ENCODE measurements at regions not wholly inside any gene's neighbourhood (a gene's known extent, or its start where the extent isn't known, plus 50 kb on each side); places are given as distances from the start of the nearest gene placed in this dataset.

DNA sequence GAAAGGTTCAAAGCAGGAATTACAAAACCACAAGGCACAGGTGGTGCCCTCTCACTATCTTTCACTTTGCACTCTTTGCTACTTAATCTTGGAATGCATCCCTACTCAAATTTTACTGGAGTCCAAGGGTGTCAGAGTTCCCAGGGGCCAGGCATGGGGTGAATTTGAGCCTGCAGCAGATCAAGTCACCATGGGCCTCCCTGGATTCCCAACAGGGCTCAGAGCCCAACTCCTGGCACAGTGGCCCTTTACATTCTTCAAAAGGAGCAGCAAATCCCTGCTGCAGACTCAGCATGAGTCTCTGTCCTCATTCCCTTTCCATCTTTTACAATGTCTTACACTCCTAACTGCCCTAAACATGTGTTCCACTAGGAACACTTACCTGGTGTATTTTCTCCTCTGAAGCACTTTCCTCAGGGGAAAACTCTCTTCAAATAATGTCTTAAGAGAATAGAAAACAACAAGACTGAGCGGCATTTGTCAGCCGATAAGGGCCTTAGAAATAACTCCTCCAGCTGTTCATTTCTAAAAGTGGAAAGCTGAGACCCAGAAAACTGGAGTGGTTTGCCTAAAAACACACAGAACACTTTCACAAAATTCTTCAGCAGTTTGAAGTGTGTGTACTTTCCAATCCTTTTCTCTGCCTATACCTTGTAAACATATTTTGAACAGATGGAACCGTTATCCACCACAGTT is 596.0 kb downstream of the INSC start (continued):
- TF ChIP-seq REST (IDR thresholded peaks at IDR 0.05; ENCODE audit: low read depth) (no peak), RAD21 (IDR thresholded peaks at IDR 0.05; ENCODE audit: low read depth) (no peak), ELF1 (IDR thresholded peaks at IDR 0.05; ENCODE audit: borderline replicate concordance, low read depth) (no peak), SRF (IDR thresholded peaks at IDR 0.05; ENCODE audit: low read depth) (no peak), ZBTB33 (IDR thresholded peaks at IDR 0.05; ENCODE audit: extremely low read depth, insufficient replicate concordance, low read length) (no peak), EZH2 (IDR thresholded peaks at IDR 0.05) (no peak)

DNA sequence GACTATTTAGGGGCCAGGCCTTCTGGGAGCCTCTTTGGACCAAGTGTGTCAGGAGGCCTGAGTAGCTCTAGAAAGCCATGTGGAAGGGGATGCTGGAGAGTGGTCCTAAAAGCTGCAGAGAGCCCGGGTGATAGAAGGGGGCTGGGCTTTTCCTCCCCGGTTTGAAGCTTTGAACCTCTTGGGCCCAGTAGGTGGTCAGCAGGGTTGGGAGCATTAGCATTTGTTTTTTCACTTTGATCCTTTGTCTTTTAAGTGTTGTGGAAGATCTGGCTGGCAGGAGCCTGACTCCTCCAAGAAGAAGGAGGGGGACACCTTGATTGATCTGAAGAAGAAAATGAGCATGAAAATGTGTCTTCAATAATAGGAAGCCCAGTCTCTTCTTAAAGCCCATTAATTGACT is 596.6 kb downstream of the INSC start:
- ATAC-seq (no peak), DNase-seq (ENCODE audit: low read depth, low spot score) (no peak)
- Histone ChIP-seq H3K4me3 (replicated peaks in 1 of 2; ENCODE audit: low read depth in 1 of 2, low read length in 2 of 2) (no peak overlapping the region), H3K36me3 (ENCODE audit: control insufficient read depth in 1 of 2, insufficient read depth in 2 of 2, low read length in 2 of 2) (no peaks in the 10 kb centered on the region), H3K9me2 (ENCODE audit: insufficient read depth) (no peaks in the 10 kb centered on the region), H3K9ac (ENCODE audit: low read length) (no peak overlapping the region), H3K4me2 (ENCODE audit: low read length) (no peak overlapping the region), H3K27me3 (ENCODE audit: insufficient read depth, low read length) (peaks cover 8% of the 10 kb centered on the region; the same call in 1 of the 2 replicates), H3K27ac (ENCODE audit: low read depth, low read length) (no peak overlapping the region), H2AFZ (ENCODE audit: low read depth, low read length, poor library complexity, severe bottlenecking) (no peak overlapping the region), H3K79me2 (ENCODE audit: insufficient read depth, low read length) (no peaks in the 10 kb centered on the region), H3K4me1 (ENCODE audit: control insufficient read depth in 1 of 2, insufficient read depth in 2 of 2, low read length in 2 of 2) (no peaks in the 10 kb centered on the region), H3K9me3 (ENCODE audit: control insufficient read depth in 1 of 2, insufficient read depth in 1 of 2, low read depth in 1 of 2, low read length in 2 of 2) (no peaks in the 10 kb centered on the region), H4K20me1 (ENCODE audit: insufficient read depth) (no peaks in the 10 kb centered on the region)
- CTCF ChIA-PET, result no interaction called here
- BruUV-seq (replicated peaks), result no TSS peak
- POLR2A ChIA-PET, result no interaction called here
- RAD21 ChIA-PET (ENCODE audit: low non-redundant PET in 1 of 2, low total read pairs in 2 of 2, uncharacterized antibody in 2 of 2, unreplicated experiment in 2 of 2), result no interaction called here
- intact Hi-C loops (cut with micrococcal nuclease), result no loop called here
- TF ChIP-seq POLR2A (IDR thresholded peaks at IDR 0.05; ENCODE audit: borderline replicate concordance, extremely low read depth, insufficient read depth, insufficient read length) (no peak), ZBTB33 (IDR thresholded peaks at IDR 0.05; ENCODE audit: extremely low read depth, insufficient replicate concordance, low read length) (no peak), REST (IDR thresholded peaks at IDR 0.05; ENCODE audit: low read depth) (no peak)
- TF ChIP-seq, protein P1, sequence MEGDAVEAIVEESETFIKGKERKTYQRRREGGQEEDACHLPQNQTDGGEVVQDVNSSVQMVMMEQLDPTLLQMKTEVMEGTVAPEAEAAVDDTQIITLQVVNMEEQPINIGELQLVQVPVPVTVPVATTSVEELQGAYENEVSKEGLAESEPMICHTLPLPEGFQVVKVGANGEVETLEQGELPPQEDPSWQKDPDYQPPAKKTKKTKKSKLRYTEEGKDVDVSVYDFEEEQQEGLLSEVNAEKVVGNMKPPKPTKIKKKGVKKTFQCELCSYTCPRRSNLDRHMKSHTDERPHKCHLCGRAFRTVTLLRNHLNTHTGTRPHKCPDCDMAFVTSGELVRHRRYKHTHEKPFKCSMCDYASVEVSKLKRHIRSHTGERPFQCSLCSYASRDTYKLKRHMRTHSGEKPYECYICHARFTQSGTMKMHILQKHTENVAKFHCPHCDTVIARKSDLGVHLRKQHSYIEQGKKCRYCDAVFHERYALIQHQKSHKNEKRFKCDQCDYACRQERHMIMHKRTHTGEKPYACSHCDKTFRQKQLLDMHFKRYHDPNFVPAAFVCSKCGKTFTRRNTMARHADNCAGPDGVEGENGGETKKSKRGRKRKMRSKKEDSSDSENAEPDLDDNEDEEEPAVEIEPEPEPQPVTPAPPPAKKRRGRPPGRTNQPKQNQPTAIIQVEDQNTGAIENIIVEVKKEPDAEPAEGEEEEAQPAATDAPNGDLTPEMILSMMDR (IDR thresholded peaks at IDR 0.05 in 2 of 3, conservative IDR thresholded peaks at IDR 0.05 in 1 of 3; ENCODE audit: borderline replicate concordance in 1 of 3, insufficient read depth in 1 of 3, low read depth in 2 of 3, low read length in 2 of 3), result no peak

All from HCT116 (cell line).